ENCODE measurements at regions not wholly inside any gene's neighbourhood (a gene's known extent, or its start where the extent isn't known, plus 50 kb on each side); places are given as distances from the start of the nearest gene placed in this dataset.

GRCh38 chr9:118976160-118976559, 393.1 kb downstream of the BRINP1 start:
- ChIA-PET POLR2A (no interaction called here), CTCF (no interaction called here)
- DNase-seq (ENCODE audit: low read depth, low spot score) = no peak
- BruUV-seq (replicated peaks) = no TSS peak
- no peak overlapping the region for H3K27ac ChIP-seq (ENCODE audit: low read length)
- H3K4me3 ChIP-seq (ENCODE audit: low read depth in 2 of 2, low read length in 2 of 2) = no peak overlapping the region
- no peaks in the 10 kb centered on the region for H3K9me3 ChIP-seq (ENCODE audit: control insufficient read depth, insufficient read depth, low read depth, low read length)
- H3K4me1 ChIP-seq (ENCODE audit: control insufficient read depth, insufficient read depth, low read length) = no peaks in the 10 kb centered on the region
- H3K27me3 ChIP-seq (ENCODE audit: control insufficient read depth, insufficient read depth, low read length) = no peaks in the 10 kb centered on the region
- intact Hi-C loops (cut with micrococcal nuclease; ENCODE audit: unreplicated experiment) = no loop called here
- TF ChIP-seq POLR2AphosphoS5 (IDR thresholded peaks at IDR 0.05; ENCODE audit: low read depth, low read length) (no peak), TCF7L2 (IDR thresholded peaks at IDR 0.05; ENCODE audit: low read depth, low read length) (no peak)
- in situ Hi-C loops (cut with HindIII; ENCODE audit: low pct_unique_long_range_greater_than_20kb, low sequenced_read_pairs) = no loop called here
- H3K36me3 ChIP-seq (ENCODE audit: control insufficient read depth, insufficient read depth, low read length) = no peaks in the 10 kb centered on the region
- ATAC-seq = no peak

GRCh38 chr9:118984607-118985006, 384.6 kb downstream of the BRINP1 start:
- CTCF ChIA-PET = no interaction called here
- TF ChIP-seq TCF7L2 (IDR thresholded peaks at IDR 0.05; ENCODE audit: low read depth, low read length) (no peak), SIN3A (IDR thresholded peaks at IDR 0.05; ENCODE audit: borderline replicate concordance, insufficient read depth, low read depth, low read length) (no peak), CTCF (IDR thresholded peaks at IDR 0.05) (no peak), POLR2AphosphoS5 (IDR thresholded peaks at IDR 0.05; ENCODE audit: low read depth, low read length) (no peak), REST (IDR thresholded peaks at IDR 0.05; ENCODE audit: insufficient read depth in 1 of 2, low read depth in 2 of 2, low read length in 1 of 2) (no peak)
- BruUV-seq (replicated peaks) = no TSS peak
- intact Hi-C loops (cut with micrococcal nuclease; ENCODE audit: unreplicated experiment) (no loop called here), in situ Hi-C loops (cut with HindIII; ENCODE audit: low pct_unique_long_range_greater_than_20kb, low sequenced_read_pairs) (no loop called here)
- DNase-seq (ENCODE audit: low read depth, low spot score) = no peak
- Histone ChIP-seq H3K9me3 (ENCODE audit: control insufficient read depth, insufficient read depth, low read depth, low read length) (no peaks in the 10 kb centered on the region), H3K4me3 (ENCODE audit: low read depth in 2 of 2, low read length in 2 of 2) (no peak overlapping the region), H3K36me3 (ENCODE audit: control insufficient read depth, insufficient read depth, low read length) (no peaks in the 10 kb centered on the region), H3K4me1 (ENCODE audit: control insufficient read depth, insufficient read depth, low read length) (no peaks in the 10 kb centered on the region), H3K27ac (ENCODE audit: low read length) (no peak overlapping the region), H3K27me3 (ENCODE audit: control insufficient read depth, insufficient read depth, low read length) (no peaks in the 10 kb centered on the region)
- ATAC-seq = no peak
- POLR2A ChIA-PET = no interaction called here

GRCh38 chr9:118985851-118986250, 383.4 kb downstream of the BRINP1 start:
- intact Hi-C loops (cut with micrococcal nuclease; ENCODE audit: unreplicated experiment) = no loop called here
- H3K9me3 ChIP-seq (ENCODE audit: control insufficient read depth, insufficient read depth, low read depth, low read length) = no peaks in the 10 kb centered on the region
- H3K27me3 ChIP-seq (ENCODE audit: control insufficient read depth, insufficient read depth, low read length) = no peaks in the 10 kb centered on the region
- ChIA-PET POLR2A (no interaction called here), CTCF (no interaction called here)
- BruUV-seq (replicated peaks) = no TSS peak
- H3K4me1 ChIP-seq (ENCODE audit: control insufficient read depth, insufficient read depth, low read length) = no peaks in the 10 kb centered on the region
- no peak overlapping the region for H3K27ac ChIP-seq (ENCODE audit: low read length)
- H3K36me3 ChIP-seq (ENCODE audit: control insufficient read depth, insufficient read depth, low read length) = no peaks in the 10 kb centered on the region
- TF ChIP-seq SIN3A (IDR thresholded peaks at IDR 0.05; ENCODE audit: borderline replicate concordance, insufficient read depth, low read depth, low read length) (no peak), POLR2AphosphoS5 (IDR thresholded peaks at IDR 0.05; ENCODE audit: low read depth, low read length) (no peak)
- in situ Hi-C loops (cut with HindIII; ENCODE audit: low pct_unique_long_range_greater_than_20kb, low sequenced_read_pairs) = no loop called here
- ATAC-seq (no peak), DNase-seq (ENCODE audit: low read depth, low spot score) (no peak)
- no peak overlapping the region for H3K4me3 ChIP-seq (ENCODE audit: low read depth in 2 of 2, low read length in 2 of 2)

Data from Panc1 (cell line).